ENCODE measurements at regions not wholly inside any gene's neighbourhood (a gene's known extent, or its start where the extent isn't known, plus 50 kb on each side); places are given as distances from the start of the nearest gene placed in this dataset.

DNA sequence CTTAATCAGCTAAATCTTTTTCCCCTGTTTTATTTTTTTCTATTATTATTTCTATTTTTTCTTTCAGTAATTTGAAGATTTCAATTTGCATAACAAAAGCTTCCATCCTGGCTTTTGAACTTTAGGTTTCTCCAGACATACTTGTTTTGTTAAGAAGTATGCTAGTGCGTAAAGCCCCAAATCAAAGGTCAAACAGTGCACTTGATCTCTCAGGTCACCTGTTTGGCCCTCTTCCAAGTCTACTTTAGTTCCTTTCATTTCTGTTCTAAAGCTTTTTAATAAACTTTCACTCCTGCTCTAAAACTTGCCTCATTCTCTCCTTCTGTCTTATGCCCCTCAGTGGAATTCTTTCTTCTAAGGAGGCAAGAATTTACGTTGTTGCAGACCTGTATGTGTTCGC lies 54.6 kb upstream of the ATXN7L3B start:
- TF ChIP-seq ZNF274 (IDR thresholded peaks at IDR 0.05; ENCODE audit: low read depth, low read length) (no peak), YY1 (IDR thresholded peaks at IDR 0.05; ENCODE audit: insufficient read depth, insufficient read length) (no peak), SUZ12 (IDR thresholded peaks at IDR 0.05; ENCODE audit: extremely low read depth, insufficient read depth, insufficient read length) (no peak)
